Right ventricle myocardium superior (tissue), 1 donor: ENCODE measurements at regions not wholly inside any gene's neighbourhood (a gene's known extent, or its start where the extent isn't known, plus 50 kb on each side); places are given as distances from the start of the nearest gene placed in this dataset.

Experiments used
- ATAC-seq: fragments of 200-7000 bp; cut with Tn5 transposase; one replicate; pipeline ENCODE4 v1.9.1; 2020; ENCODE audit warnings: mild to moderate bottlenecking; ENCODE audit not compliant: poor library complexity
- DNase-seq: peaks from one replicate; pipeline ENCODE4 v3.0.0-alpha.2; 2020
- intact Hi-C: fragments of 100-400 bp; cut with DNase I; formaldehyde crosslinking; loops from one replicate; pipeline ENCODE4 v1.11.2; 2022
- donor health status: DM: no; HTN: yes; CAD: no; lungs with severe emphysema.

DNA sequence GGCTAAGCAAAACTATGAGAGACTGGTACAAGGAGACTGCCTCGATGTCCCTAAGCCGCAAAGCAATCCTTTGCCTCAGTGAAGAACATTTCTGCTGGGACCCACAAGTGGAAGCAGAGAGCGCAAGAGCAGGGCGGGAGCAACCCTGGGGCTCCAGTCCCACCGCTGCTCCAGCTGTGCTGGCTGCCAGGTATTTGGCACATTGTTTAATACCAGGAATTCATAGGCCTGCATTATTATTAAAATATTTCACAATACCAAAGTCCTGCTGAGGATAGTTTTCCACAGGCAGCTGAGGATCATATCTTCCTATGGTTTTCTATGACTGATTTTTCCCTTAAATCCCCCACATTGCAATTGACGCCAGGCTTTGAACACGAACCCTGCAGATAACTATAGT, 163.5 kb upstream of the TLL1 start:
- intact Hi-C loops, result no loop called here

GRCh38 chr4:165709973-165710526, 163.0 kb upstream of the TLL1 start:
- intact Hi-C loops, result no loop called here
- DNase-seq, result no peak
- ATAC-seq, result no peak

More for the DNA sequence above, 163.5 kb upstream of the TLL1 start:
- DNase-seq (no peak), ATAC-seq (peak; percentile 46)

GRCh38 chr4:165711436-165711835, 161.6 kb upstream of the TLL1 start:
- no peak for DNase-seq
- peak; percentile 65 for ATAC-seq
- intact Hi-C loops, result no loop called here

GRCh38 chr4:165711912-165712311, 161.1 kb upstream of the TLL1 start:
- DNase-seq (no peak), ATAC-seq (no peak)
- intact Hi-C loops, result no loop called here

GRCh38 chr4:165714650-165715049, 158.4 kb upstream of the TLL1 start:
- intact Hi-C loops, result no loop called here
- DNase-seq (no peak), ATAC-seq (no peak)

DNA sequence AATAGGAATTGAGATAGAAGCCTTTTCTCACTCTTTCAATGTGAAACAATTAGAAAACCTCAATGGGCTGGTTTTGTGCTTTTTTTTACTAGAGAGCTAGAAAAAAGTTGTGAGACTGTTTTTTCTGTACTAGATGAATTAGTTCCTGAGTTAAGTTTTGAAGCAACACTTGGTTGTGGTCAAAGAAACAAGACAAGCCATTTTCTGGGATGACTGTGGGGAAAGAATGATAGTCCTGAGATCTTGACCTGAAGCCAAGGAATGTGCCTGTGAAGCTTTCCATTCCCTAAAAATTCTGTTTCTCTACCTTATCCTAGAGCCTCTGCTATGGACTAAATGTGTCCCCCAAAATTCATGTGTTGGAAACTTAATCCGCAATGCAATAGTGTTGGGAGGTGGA, 157.8 kb upstream of the TLL1 start:
- ATAC-seq (no peak), DNase-seq (no peak)
- intact Hi-C loops, result no loop called here

DNA sequence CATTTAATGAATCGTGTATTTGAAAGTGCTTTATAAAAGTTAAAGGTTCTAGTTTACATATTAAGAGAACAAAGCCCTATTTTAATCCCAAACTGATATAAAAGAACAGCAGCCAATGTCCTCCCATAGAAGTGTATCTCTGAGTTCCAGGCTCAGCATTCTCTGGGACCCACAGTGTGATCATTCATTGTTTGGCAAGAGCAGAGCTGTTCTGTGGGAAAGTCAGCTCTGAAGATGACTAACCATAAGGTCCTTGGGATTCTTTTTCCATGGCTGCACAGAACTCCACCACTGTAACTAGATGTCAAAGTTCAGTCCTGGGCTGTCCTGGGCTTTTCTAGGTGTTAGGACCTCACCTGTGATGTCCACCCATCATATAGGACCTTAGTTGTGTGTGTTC, 157.0 kb upstream of the TLL1 start:
- ATAC-seq (peak; percentile 77), DNase-seq (no peak)
- intact Hi-C loops, result no loop called here

GRCh38 chr4:165716472-165716871, 156.6 kb upstream of the TLL1 start:
- intact Hi-C loops, result no loop called here
- ATAC-seq (peak; percentile 63), DNase-seq (peak; percentile 48)

DNA sequence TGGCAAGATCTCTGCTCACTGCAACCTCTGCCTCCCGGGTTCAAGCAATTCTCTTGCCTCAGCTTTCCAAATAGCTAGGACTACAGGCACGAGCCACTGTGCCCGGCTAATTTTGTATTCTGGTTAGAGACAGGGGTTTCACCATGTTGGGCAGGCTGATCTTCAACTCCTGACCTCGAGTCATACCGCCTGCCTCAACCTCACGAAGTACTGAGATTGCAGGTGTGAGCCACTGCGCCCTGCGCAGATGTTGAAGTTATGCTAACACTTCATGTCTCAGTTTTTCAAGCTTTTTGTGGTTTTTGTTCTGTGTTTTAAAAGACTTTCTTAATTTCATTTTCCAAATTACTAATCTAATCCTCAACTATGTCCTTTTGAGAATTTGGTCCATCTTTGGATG, 154.4 kb upstream of the TLL1 start:
- no peak for ATAC-seq
- no peak for DNase-seq
- intact Hi-C loops, result no loop called here

DNA sequence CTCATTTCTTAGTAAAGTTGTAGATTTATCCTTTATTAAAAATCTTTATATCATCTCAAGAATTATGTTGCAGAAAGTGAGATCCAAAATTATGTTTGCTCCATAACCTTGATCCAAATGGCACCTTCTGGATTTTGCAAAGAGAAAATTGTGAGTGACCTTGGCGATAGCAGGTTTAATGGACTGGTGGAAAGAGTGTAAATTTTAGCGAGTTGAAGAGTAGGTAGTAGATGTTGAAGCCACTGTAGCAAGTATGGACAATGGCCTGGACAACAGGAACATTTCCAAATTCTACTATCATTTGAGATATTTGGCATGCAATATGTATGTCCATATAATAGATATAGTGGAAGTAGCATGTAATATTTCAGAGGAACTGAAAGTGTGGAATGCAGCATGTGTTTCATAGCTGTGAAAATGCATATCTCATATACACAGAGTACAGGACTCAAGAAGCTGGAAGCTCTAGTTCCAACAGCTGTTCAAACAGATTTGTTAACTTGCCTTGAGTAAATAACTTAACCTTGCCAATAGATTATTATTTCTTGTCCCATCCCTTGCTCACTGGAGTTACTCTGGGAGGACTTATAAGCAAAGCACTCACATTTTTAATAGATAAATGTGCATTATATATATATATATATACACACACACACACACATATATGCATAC, 152.5 kb upstream of the TLL1 start:
- ATAC-seq (no peak), DNase-seq (no peak)
- intact Hi-C loops, result no loop called here

DNA sequence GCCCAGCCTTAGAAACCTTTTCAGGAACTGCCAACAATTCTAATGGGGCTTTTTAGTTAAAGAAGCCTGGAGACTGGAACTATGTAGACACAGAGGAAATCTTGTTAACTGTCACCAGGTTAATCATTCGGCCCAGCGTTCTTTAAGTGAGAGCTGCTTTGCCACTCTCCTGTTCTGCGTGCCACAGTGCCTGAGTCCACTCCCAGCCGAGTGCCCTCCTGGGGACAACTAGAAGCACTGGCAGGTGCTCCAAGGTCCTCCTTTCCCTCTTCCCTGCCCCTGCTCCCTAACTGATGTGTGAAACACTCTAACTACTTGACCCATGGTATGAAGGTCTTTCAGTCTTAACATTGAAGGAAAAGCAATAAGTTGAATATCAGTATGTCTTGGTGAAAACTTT, 151.2 kb upstream of the TLL1 start:
- ATAC-seq, result no peak
- intact Hi-C loops, result no loop called here
- DNase-seq, result no peak

GRCh38 chr4:165723051-165723795, 149.8 kb upstream of the TLL1 start:
- intact Hi-C loops, result no loop called here
- no peak for DNase-seq
- no peak for ATAC-seq

DNA sequence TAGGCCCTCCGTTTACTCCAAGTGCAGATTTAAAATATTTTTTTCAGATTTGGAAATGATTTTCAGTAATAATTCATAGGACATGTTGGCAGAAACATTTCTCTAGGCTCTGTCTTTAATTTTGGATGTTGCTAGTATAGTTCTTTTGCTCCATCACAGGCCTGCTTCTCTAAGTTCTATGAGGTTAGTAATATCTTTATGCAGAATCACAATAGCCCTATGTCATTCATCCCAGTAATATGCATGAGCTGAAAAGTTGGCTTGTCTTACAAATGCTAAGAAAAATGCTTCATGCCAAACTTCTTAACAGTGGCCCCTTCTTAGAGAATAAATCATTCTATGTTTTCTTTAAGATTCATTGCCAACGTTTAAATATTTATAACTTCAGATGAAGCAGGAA, 148.3 kb upstream of the TLL1 start:
- intact Hi-C loops, result no loop called here
- DNase-seq (no peak), ATAC-seq (no peak)

DNA sequence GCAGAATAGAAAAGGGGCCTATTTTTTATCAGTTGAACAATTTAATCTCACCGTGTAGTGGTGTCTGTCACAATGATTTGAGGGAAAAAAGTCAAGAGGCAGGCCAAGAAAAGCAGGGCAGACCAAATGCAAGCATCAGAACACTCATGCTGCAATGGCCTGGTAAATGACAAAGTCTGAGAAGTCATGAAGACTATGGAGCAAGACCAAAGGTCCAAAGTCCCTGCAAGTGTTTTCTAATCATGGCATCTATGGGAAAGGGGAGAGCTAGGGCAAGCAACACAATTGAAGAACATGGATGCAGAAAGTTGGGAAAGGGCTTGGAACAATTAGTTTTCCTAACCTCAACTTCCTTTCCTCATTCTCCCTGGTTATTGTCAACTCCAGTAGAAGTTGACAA, 147.7 kb upstream of the TLL1 start:
- no peak for ATAC-seq
- intact Hi-C loops, result no loop called here
- no peak for DNase-seq

- intact Hi-C loops, result no loop called here
- ATAC-seq (no peak), DNase-seq (no peak)
Observed at GRCh38 chr4:165726831-165727230, 146.2 kb upstream of the TLL1 start.

DNA sequence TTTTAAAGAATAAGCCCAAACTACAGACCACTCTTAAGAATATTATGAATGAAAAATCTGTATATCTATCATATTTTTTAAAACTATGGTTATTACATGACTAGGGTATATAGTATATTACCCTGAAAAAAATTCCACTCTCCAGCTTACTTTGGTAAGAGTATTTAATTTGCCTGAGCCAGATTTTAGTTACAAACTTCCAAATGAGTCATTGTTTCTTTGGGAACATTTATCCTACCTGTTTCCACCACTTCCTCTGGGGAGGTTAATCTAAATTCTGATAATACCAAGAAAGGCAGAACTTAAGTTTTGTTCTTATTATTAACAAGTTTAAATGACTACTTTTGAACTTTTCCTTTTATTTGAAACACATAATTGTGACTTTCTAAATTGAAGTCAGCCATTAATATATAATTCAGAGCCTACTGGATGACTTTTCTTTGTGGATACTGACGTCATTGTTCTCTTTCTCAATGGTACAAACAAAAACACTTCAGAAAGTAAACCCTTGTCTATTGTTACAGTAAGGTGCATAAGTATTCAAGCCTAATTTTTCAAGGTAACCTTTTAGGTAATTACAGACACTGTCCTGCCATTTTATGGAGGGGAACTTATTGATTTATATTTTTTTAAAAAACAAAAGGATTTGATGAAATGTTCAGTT, 135.6 kb upstream of the TLL1 start:
- ATAC-seq, result no peak
- intact Hi-C loops, result no loop called here

DNA sequence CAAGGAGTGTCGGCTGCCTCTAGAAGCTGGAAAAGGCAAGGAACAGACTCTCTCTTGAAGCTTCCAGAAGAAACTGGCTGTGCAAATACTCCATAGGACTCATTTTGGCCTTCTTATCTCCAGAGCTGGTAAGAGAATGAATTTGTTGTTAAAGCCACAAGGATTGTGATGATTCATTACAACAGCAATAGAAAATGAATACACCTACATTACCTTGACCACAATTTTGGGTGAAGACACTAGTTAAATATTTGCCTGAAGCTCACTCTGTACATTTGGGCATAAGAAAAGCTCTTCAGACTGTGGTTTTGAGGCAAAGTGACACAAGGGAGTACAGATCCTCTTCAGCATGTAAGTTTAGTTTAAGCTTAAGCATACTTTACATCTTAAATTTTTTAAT, 134.5 kb upstream of the TLL1 start:
- intact Hi-C loops, result no loop called here
- no peak for ATAC-seq
- no peak for DNase-seq

More for the DNA sequence above, 135.6 kb upstream of the TLL1 start:
- DNase-seq, result no peak

DNA sequence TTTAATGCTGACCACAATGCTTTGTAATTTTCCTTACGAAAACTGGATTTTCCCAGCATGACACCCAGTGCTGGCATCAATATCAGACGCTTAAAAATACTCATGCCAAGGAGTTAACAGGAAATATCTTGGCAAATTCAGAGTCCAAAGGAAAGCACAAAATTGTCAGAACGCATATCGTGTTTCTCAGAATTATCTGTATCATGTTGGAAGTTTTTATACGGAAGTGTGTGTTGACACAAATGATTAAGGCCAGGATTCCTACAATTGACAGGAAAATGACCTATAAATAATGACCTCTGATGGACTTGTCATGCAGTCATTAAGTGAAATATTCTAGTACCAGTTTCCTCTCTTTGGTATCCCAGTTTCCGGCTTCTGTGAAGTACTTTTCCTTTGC, 132.1 kb upstream of the TLL1 start:
- intact Hi-C loops, result no loop called here
- no peak for ATAC-seq
- DNase-seq, result no peak

GRCh38 chr4:165743422-165743821, 129.6 kb upstream of the TLL1 start:
- intact Hi-C loops, result no loop called here
- no peak for ATAC-seq
- DNase-seq, result no peak

DNA sequence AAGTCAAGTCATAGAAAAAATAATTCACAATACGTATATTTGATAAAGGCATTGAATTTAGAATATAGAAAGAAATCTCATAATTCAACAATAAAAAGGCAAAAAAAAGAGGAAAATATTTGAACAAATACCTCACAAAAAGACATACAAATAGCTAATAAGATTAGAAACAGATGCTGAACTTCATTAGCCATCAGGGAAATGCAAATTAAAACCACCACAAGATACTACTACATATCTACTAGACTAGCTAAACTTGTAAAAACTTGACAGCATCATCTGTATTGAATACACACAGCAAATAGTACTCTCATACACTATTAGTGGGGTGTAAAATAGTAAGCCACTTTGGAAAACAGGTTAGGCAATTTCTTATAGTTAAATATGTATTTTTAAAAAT, 128.7 kb upstream of the TLL1 start:
- DNase-seq (no peak), ATAC-seq (no peak)
- intact Hi-C loops, result no loop called here
